NCI-H82 treated with DMSO at 0.1 percent for 48 hours (cell line): ENCODE measurements at regions not wholly inside any gene's neighbourhood (a gene's known extent, or its start where the extent isn't known, plus 50 kb on each side); places are given as distances from the start of the nearest gene placed in this dataset.
A peak's percentile ranks its signal among the peaks of the same experiment; 100 is the strongest.

ENCODE experiments used
- DNase-seq: peaks from one replicate; lab custom pipeline; 2025; ENCODE audit not compliant: unreplicated experiment; lab: John Stamatoyannopoulos, UW

- DNase-seq, result peak; percentile 70
Observed at GRCh38 chr5:93320920-93321445, 260.0 kb downstream of the NR2F1-AS1 start.

- DNase-seq, result no peak
Observed at GRCh38 chr5:93313672-93314071, 267.3 kb downstream of the NR2F1-AS1 start.

DNA sequence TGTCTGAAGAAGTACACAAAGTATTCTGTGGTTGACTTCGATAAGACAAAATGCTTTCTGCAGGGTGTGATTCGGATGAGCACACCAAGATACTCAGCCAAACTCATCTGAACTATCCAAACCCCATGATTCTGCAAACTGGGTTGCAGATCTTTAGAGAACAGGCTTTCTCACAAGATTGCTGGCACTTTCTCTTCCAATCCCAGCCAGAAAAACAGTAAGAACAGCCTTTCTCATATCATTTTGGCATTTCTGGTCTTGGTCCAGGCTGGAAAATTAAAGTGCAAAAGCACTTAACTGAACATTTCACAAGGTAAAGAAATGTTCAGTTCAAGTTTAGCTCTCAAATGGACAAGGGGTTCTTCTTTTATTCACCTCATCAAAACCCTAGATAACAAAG, 269.1 kb downstream of the NR2F1-AS1 start:
- DNase-seq, result no peak

DNA sequence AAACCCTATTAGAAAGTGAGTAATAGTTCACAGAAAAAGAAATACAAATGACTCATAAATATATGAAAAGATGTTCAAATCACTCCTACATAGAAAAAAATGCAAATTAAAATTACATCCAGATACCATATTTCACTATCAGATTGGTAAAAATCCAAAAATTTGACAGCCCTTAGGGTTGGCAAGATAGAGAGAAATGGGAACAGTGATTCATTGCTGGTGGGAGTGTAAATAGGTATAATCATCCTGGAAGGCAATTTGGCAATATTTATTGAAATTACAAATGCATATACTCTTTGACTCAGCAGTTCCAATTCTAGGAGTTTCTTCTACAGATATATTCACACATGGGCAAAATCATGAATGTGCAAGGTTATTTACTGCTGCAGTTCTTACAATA, 273.5 kb downstream of the NR2F1-AS1 start:
- no peak for DNase-seq

- DNase-seq, result no peak
Observed at GRCh38 chr5:93305984-93306383, 275.0 kb downstream of the NR2F1-AS1 start.

DNA sequence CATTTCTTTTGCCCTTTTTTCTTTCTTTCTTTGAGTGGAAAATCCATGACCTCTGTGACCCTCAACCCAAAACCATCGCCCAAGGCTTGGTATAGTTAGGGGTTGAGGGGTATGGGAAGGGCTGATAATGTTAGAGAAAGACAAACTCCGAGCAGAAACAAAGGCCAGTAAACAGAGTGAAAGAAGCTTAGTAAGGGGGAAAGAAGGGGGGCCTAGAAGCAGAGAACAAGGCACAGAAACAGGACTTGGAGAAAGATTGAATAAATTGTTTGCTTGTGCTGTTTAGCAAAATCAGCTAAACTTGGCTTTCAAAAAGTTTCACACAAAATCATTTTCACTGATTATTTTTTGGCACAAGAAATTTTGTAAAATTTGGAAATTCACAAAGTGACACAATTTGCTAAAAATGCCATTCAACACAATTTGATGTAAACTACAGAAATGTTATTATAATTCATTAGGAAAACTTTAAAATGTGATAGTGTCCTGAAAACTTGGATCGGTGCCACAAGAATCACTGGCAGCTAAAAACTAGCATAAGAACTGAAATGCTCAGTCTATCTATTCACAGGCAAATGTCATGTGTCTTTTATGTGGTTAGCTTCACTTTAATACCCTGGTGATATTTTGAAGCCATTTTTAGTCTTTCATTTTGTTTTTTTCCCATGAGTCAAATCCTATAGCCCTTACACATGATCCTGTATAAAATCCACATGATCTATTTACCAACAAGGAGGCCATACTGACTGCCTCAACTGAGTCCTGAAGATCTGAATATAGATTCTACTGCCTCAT, 276.4 kb downstream of the NR2F1-AS1 start:
- no peak for DNase-seq

DNA sequence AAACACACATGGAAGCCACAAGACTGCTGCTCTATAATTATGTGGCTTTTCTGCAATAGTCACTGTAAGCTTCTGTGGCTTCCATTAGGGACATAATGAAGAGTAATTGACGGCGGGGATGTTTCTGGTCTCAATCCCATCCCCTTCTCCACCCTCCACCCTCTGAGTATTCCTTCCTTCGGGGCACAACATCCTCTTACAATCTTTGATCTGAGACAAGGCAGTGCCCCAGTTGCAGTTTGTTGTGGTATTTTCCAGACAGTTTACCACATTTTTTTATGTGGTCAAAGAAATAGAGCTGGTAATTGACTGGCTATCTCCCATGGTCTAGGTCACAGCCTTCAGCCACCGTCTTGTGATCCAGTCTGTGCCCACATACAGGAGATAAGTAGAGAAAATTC, 277.7 kb downstream of the NR2F1-AS1 start:
- DNase-seq, result no peak

DNA sequence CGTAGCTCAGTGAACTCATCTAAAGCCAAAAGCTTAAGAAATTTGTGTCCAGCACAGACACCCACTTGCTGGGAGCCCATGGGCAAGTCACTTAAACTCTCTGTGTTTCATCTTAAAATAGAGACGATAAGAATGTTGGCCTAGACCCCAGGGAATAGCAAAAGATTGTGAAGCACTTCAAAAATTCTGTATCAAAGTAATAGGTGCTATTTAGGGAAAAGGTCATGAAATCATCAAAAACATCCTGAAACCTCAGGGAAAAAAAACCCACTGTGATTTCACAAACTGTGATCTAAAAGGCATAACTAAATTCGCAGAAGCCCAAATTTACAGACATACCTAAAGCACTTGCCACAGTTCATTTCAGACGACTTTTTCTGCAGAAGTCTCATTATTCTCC, 278.3 kb downstream of the NR2F1-AS1 start:
- no peak for DNase-seq

DNA sequence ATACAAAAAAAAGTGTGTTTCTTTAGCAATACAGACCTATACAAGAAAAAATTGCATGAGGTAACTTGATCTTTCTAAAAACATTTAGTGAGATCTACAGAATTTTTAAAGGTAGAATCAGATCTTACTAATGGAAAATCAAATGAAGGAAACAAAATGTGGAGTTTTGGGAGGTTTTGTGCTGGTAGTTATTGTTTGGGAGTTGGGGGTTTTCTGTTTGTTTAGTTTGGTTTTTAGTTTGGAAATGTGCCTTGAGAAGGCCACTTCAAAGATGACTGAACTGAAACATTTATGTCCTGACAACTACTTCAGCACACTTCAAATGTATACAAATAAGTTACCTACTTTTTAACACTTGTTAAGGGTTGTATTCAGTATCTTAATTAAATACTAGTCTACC, 280.1 kb downstream of the NR2F1-AS1 start:
- DNase-seq, result no peak

DNA sequence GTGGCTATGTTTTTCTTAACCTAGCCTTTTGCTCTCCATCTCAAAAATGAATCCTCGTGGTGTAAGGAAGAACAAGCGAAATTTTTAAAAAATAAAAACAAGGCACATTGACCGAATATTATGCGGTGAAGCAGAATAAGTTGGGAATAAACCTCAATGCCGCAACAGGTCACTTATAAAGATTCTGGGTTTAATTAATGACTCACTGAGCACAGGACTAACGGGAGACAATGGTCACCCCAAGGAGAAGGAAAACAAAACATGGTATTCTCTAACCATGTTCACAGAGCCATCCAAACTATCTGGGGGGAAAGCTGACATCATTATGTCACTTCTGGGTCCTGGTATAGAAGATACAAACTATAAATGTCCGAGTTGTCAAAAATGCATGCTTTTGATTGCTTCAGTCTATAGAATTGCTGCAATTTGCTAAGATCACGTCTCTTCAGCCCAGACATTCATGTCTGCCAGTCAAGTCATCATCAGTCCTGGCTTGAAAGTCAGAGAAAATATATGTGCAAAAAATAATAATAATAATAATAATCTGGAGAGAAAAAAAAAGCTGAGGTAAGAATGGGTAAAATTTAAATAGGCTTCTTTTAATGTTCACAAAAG, 280.6 kb downstream of the NR2F1-AS1 start:
- DNase-seq, result no peak

DNA sequence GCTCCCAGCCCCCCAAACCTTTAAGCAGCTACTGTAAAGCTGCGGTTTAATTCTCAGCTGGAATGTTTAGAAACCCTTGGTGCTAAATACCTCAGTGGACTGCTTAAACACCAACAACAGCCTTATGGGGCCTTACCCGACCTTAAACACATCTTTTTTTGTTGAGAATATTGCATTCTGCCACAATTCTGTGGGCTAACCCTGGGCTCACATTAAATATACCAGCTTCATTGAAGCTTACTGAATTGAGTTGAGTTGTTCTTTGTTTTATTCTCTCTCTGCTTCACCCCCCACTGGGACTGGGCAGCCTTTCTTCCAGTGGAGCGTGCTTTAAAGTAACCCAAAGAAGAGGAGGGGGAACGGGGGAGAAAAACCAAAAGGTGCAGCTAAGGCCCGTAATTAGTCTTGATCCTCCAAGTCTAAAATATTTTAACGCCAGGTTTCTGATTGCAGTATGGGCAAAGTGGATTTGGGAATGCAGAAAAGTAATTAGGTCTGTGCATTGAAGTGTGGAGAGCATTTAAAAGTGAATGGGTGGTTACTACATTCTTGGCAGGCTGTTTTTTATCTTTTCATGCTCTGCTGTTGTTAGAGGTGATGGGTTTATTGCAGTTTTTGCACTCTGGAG, 281.2 kb downstream of the NR2F1-AS1 start:
- peak; percentile 76 for DNase-seq

GRCh38 chr5:93297116-93297515, 283.9 kb downstream of the NR2F1-AS1 start:
- DNase-seq, result no peak

GRCh38 chr5:93296338-93296737, 284.7 kb downstream of the NR2F1-AS1 start:
- DNase-seq, result no peak

DNA sequence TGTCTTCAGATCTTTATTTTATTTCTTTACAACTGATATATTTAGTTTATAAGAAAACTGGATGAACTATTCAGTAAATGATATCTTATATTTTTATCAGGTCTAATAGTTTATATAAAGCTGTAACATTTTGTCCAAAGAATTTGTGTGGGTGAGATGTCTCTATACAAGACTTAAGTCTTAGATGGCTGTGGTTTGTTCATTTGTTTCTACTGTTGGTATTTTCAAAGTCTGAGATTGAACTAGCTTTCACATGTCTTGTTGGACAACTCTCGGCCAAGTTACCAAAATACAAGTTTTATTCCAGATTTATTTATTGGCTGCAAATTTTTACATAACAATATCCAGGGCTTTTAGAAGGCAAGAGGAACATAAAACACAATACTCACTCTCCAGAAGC, 286.0 kb downstream of the NR2F1-AS1 start:
- no peak for DNase-seq

GRCh38 chr5:93294199-93294598, 286.8 kb downstream of the NR2F1-AS1 start:
- no peak for DNase-seq

- no peak for DNase-seq
Observed at GRCh38 chr5:93289942-93290341, 291.1 kb downstream of the NR2F1-AS1 start.

- DNase-seq, result no peak
Observed at GRCh38 chr5:93285461-93285860, 295.6 kb downstream of the NR2F1-AS1 start.

- peak; percentile 24 for DNase-seq
Observed at GRCh38 chr5:93281980-93282772, 298.8 kb downstream of the NR2F1-AS1 start.

DNA sequence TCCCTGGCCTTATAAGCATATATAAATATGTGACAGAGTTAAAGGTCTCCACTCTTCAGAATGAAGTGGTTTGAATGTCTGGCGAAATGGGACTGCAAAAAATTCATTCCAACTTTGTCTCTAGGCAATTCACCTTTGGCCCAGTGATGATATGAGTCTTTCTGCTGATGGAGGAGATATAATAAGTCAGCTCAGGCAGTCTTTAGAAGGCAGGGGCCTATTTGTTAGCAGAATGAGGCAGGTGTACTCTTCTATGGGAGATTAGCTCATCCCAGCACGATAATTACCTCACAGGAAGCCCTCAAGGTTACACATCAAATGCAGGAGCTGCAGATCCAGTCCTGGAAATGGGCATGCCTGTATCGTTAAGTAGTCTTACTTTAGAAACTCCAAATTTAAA, 300.5 kb downstream of the NR2F1-AS1 start:
- no peak for DNase-seq

DNA sequence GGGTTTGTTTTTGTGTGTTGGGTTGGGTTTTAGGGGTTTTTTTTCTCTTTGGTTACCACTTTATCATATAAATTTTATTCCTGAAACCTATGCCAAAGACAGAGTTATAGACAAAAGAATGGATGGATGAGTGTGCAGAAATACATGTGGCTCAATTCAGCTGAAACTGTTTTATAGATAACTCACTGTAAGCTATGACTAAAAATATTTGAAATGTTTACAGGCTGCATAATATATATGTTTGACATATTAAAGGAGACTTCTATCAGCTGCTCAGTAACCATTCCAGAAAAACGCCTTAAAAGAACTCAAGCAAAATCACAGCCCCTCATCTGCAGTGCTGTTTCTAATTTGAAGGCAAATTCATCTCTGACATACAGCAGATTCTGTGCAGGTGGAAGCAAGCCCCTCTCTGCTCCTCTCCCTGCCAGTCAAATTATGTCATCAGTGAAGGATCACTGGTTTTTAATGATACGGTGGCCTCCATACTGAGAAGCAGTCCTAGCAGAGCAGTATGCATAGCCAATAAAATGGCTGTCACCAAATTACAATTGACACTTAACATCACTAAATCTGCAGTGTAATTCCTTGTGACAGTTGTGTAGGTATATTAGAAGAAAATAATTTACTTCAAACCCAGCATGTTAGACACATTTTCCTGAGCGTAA, 301.6 kb downstream of the NR2F1-AS1 start:
- DNase-seq, result no peak

GRCh38 chr5:93278896-93279295, 302.1 kb downstream of the NR2F1-AS1 start:
- no peak for DNase-seq
